H1 (cell line): ENCODE measurements at regions not wholly inside any gene's neighbourhood (a gene's known extent, or its start where the extent isn't known, plus 50 kb on each side); places are given as distances from the start of the nearest gene placed in this dataset.
A peak's percentile ranks its signal among the peaks of the same experiment; 100 is the strongest.

Experiments
- CTCF ChIA-PET: fragments of 300-600 bp; sonication (Branson Sonifier 250); formaldehyde crosslinking; loops from one replicate; lab custom pipeline; 2021; ENCODE audit not compliant: partially characterized antibody; lab: Charles Lee
- POLR2A ChIA-PET: fragments of 300-600 bp; sonication (Branson Sonifier 250); formaldehyde crosslinking; loops from one replicate; lab custom pipeline; 2021; ENCODE audit warnings: inconsistent platforms; ENCODE audit not compliant: partially characterized antibody; lab: Charles Lee
- DNase-seq, 2 experiments: peaks; one replicate each; pipeline versions ENCODE4 v3.0.0 to v3.0.0-alpha.2; 2010 to 2022; ENCODE audit warnings: low spot score in 2 of 2, low read depth in 1 of 2, mixed read lengths in 1 of 2
- FAIRE-seq: peaks from 2 replicates; lab custom pipeline; 2011; peaks lifted over from hg19 to GRCh38; lab: Jason Lieb, UNC
- H2AFZ ChIP-seq: 2 replicates; pipeline ENCODE4 v1.8.1; 2012; ENCODE audit warnings: low read length, inconsistent platforms
- H2AK5ac ChIP-seq: 2 replicates; pipeline ENCODE4 v1.6.1; 2013; ENCODE audit warnings: low read depth, low read length
- H2BK120ac ChIP-seq: replicated peaks from 2 replicates; pipeline ENCODE3; 2013; ENCODE audit warnings: low read depth, low read length, inconsistent platforms
- H2BK12ac ChIP-seq: 2 replicates; pipeline ENCODE4 v1.6.1; 2013; ENCODE audit warnings: low read depth, low read length
- H2BK15ac ChIP-seq: 2 replicates; pipeline ENCODE4 v1.6.1; 2013; ENCODE audit warnings: low read length
- H2BK20ac ChIP-seq: 2 replicates; pipeline ENCODE4 v1.6.1; 2013; ENCODE audit warnings: low read length
- H2BK5ac ChIP-seq: 2 replicates; pipeline ENCODE4 v1.6.1; 2013; ENCODE audit warnings: low read depth, low read length
- H3K14ac ChIP-seq: 2 replicates; pipeline ENCODE4 v1.6.1; 2013; ENCODE audit warnings: inconsistent platforms; ENCODE audit not compliant: insufficient read length
- H3K18ac ChIP-seq: 2 replicates; pipeline ENCODE4 v1.6.1; 2013; ENCODE audit warnings: low read length; ENCODE audit errors: extremely low read depth
- H3K23ac ChIP-seq: 2 replicates; pipeline ENCODE4 v1.6.1; 2013; ENCODE audit warnings: inconsistent platforms; ENCODE audit not compliant: insufficient read length
- H3K23me2 ChIP-seq: 2 replicates; pipeline ENCODE4 v1.6.1; 2013; ENCODE audit warnings: low read depth, low read length
- H3K27ac ChIP-seq: 2 replicates; pipeline ENCODE4 v1.6.1; 2011; ENCODE audit warnings: low read depth, low read length, inconsistent platforms
- H3K27me3 ChIP-seq, 4 experiments: replicated peaks in 1 of 4; 1 replicate in 1 of 4; 2 replicates in 3 of 4; pipeline versions ENCODE4 v1.6.1 to v1.8.1; 2011 to 2013; ENCODE audit warnings: low read length in 3 of 4, mild to moderate bottlenecking in 3 of 4, inconsistent platforms in 2 of 4, mixed read lengths in 2 of 4, moderate library complexity in 1 of 4; ENCODE audit not compliant: control insufficient read depth in 3 of 4, insufficient read depth in 3 of 4; ENCODE audit errors: extremely low read depth in 1 of 4
- H3K36me3 ChIP-seq, 4 experiments: 2 replicates each; pipeline versions ENCODE4 v1.6.1 to v1.8.1; 2011 to 2013; ENCODE audit warnings: mild to moderate bottlenecking in 4 of 4, low read length in 3 of 4, moderate library complexity in 2 of 4, control low read depth in 1 of 4, inconsistent platforms in 1 of 4; ENCODE audit not compliant: insufficient read depth in 4 of 4, control insufficient read depth in 2 of 4
- H3K4ac ChIP-seq: replicated peaks from 2 replicates; pipeline ENCODE3; 2013; ENCODE audit warnings: low read length, low read depth, mixed read lengths, inconsistent platforms; ENCODE audit not compliant: insufficient read length
- H3K4me1 ChIP-seq, 4 experiments: replicated peaks in 1 of 4; 1 replicate in 1 of 4; 2 replicates in 3 of 4; pipeline versions ENCODE4 v1.6.1 to v1.8.1; 2011 to 2013; ENCODE audit warnings: low read length in 3 of 4, inconsistent platforms in 2 of 4, mixed read lengths in 1 of 4; ENCODE audit not compliant: insufficient read depth in 4 of 4, control insufficient read depth in 3 of 4
- H3K4me2 ChIP-seq, 2 experiments: 2 replicates each; pipeline versions ENCODE4 v1.6.1 to v1.8.1; 2011 to 2013; ENCODE audit warnings: low read depth in 2 of 2, low read length in 2 of 2, control low read depth in 1 of 2, inconsistent platforms in 1 of 2, mild to moderate bottlenecking in 1 of 2; ENCODE audit not compliant: insufficient read depth in 1 of 2
- H3K4me3 ChIP-seq, 4 experiments: fragments of 200-600, 300-600 bp in 1 of 4; sonication (generic), shearing (Covaris generic), sonication (Bioruptor Twin) in 1 of 4; 2 replicates each; pipeline versions ENCODE4 v1.5.1 to v1.8.1; 2011 to 2016; ENCODE audit warnings: low read length in 4 of 4, low read depth in 3 of 4, control low read depth in 2 of 4, inconsistent platforms in 2 of 4, mild to moderate bottlenecking in 2 of 4, mixed read lengths in 1 of 4, moderate library complexity in 1 of 4; ENCODE audit not compliant: insufficient read depth in 2 of 4; ENCODE audit errors: extremely low read depth in 1 of 4
- H3K56ac ChIP-seq: replicated peaks from 2 replicates; pipeline ENCODE3; 2013; ENCODE audit warnings: low read depth, mild to moderate bottlenecking, mixed read lengths, low read length, inconsistent platforms; ENCODE audit not compliant: insufficient read length
- H3K79me1 ChIP-seq: 2 replicates; pipeline ENCODE4 v1.6.1; 2013; ENCODE audit warnings: low read depth, low read length, control low read depth
- H3K79me2 ChIP-seq, 2 experiments: 2 replicates each; pipeline versions ENCODE4 v1.6.1 to v1.8.1; 2012 to 2013; ENCODE audit warnings: low read length in 2 of 2, mild to moderate bottlenecking in 2 of 2, inconsistent platforms in 1 of 2; ENCODE audit not compliant: insufficient read depth in 2 of 2, control insufficient read depth in 1 of 2
- H3K9ac ChIP-seq, 4 experiments: replicated peaks in 1 of 4; 1 replicate in 1 of 4; 2 replicates in 3 of 4; pipeline versions ENCODE4 v1.6.1 to v1.8.1; 2011 to 2013; ENCODE audit warnings: low read depth in 3 of 4, low read length in 3 of 4, control low read depth in 2 of 4, mild to moderate bottlenecking in 2 of 4, moderate library complexity in 2 of 4, inconsistent platforms in 1 of 4; ENCODE audit errors: extremely low read depth in 1 of 4
- H3K9me3 ChIP-seq, 2 experiments: 2 replicates each; pipeline versions ENCODE4 v1.6.1 to v1.8.1; 2012 to 2013; ENCODE audit warnings: mild to moderate bottlenecking in 2 of 2, moderate library complexity in 2 of 2, control low read depth in 1 of 2, inconsistent platforms in 1 of 2, low read depth in 1 of 2, low read length in 1 of 2, mixed read lengths in 1 of 2; ENCODE audit not compliant: insufficient read depth in 2 of 2
- H4K20me1 ChIP-seq, 2 experiments: replicated peaks in 1 of 2; 2 replicates each; pipeline versions ENCODE3 to v1.8.1; 2011 to 2013; ENCODE audit warnings: inconsistent platforms in 2 of 2, low read length in 2 of 2, mild to moderate bottlenecking in 1 of 2; ENCODE audit not compliant: insufficient read depth in 2 of 2, control insufficient read depth in 1 of 2
- H4K5ac ChIP-seq: 2 replicates; pipeline ENCODE4 v1.6.1; 2013; ENCODE audit warnings: low read length, low read depth, mixed read lengths, inconsistent platforms; ENCODE audit not compliant: insufficient read length
- H4K8ac ChIP-seq: 2 replicates; pipeline ENCODE4 v1.8.0; 2013; ENCODE audit warnings: mild to moderate bottlenecking, moderate library complexity, low read length, inconsistent platforms; ENCODE audit not compliant: insufficient read depth; ENCODE audit errors: extremely low read depth
- H4K91ac ChIP-seq: replicated peaks from 2 replicates; pipeline ENCODE3; 2013; ENCODE audit warnings: low read length, mixed read lengths, inconsistent platforms; ENCODE audit not compliant: insufficient read length
- HDAC2 ChIP-seq, 2 experiments: fragments of 300-600 bp in 1 of 2; sonication (generic) in 1 of 2; IDR thresholded peaks; 2 replicates each; pipeline ENCODE4 v1.6.1; 2011 to 2012; ENCODE audit warnings: low read depth in 2 of 2, low read length in 2 of 2, mild to moderate bottlenecking in 2 of 2, moderate library complexity in 2 of 2, borderline replicate concordance in 1 of 2, inconsistent platforms in 1 of 2
- TBP ChIP-seq: IDR thresholded peaks from 2 replicates; pipeline ENCODE4 v1.6.1; 2011; ENCODE audit warnings: low read depth, low read length, improper control_type of control experiment
- TEAD4 ChIP-seq: IDR thresholded peaks from 2 replicates; pipeline ENCODE4 v1.6.1; 2012; ENCODE audit warnings: low read depth, low read length, inconsistent platforms, mixed read lengths
- WGBS, 2 experiments: shearing (Covaris generic) in 1 of 2; methylation state at CpG; one replicate each; pipeline versions ENCODE4 v1.1.6 to v1.1.7; 2013 to 2015; ENCODE audit warnings: low lambda C conversion rate in 2 of 2, mixed read lengths in 2 of 2, inconsistent platforms in 1 of 2, low coverage in 1 of 2, missing lambda C conversion rate in 1 of 2; ENCODE audit not compliant: insufficient replicate concordance in 2 of 2, insufficient coverage in 1 of 2, insufficient read length in 1 of 2; ENCODE audit errors: extremely low coverage in 1 of 2, missing lambda C conversion rate in 1 of 2; 5-methylcytosine and 5-hydroxymethylcytosine counted together
- TF ChIP-seq, protein P1 (sequence below): IDR thresholded peaks from 2 replicates; pipeline ENCODE4 v1.6.1; 2011; ENCODE audit warnings: low read length, improper control_type of control experiment
- TF ChIP-seq, protein P2 (sequence below), 3 experiments: IDR thresholded peaks; 1 replicate in 2 of 3; 2 replicates in 1 of 3; pipeline versions ENCODE4 v1.5.1 to v1.6.1; 2011; ENCODE audit warnings: low read length in 3 of 3, mild to moderate bottlenecking in 3 of 3, inconsistent platforms in 2 of 3, low read depth in 1 of 3, moderate library complexity in 1 of 3; ENCODE audit not compliant: insufficient read depth in 1 of 3; ENCODE audit errors: control extremely low read depth in 1 of 3

DNA sequence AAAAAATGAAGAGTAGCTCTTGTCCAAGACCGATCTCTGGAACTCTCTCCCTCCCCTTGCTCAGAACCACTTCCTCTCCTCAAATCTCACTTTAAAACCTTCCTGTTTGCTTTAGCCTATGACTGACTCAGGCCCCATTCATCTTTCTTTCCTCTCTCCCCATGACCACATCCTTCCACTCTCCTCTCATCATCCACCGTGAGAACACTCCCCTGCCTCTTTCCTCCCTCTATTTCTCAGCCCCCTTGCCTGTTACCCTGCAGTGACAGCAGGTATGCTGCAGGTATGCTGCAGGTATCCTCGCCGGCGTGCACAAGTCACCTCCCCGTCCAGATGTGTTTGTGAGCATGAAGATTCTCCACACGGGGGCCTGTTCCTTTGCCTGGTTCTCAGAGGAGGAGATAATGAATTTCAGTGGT is 505.3 kb downstream of the CCDC171 start:
- 76% methylated on average over 7 of the region's 7 CpGs; no CpG with 5 or more reads in 1 of the 2 experiments for WGBS, 2 experiments
- H3K56ac ChIP-seq, result no peak overlapping the region
- H4K20me1 ChIP-seq, result no peaks in the 10 kb centered on the region
- peaks cover 0 to 12% (median 10%) of the 10 kb centered on the region in 4 experiments; a peak in 5 of 7 replicates for H3K4me1 ChIP-seq
- H3K4me3 ChIP-seq, result no peak overlapping the region
- H3K9ac ChIP-seq, result no peak overlapping the region
- no peak overlapping the region for H4K8ac ChIP-seq
- no peak overlapping the region for H3K27ac ChIP-seq
- no peaks in the 10 kb centered on the region for H3K9me3 ChIP-seq
- H3K23ac ChIP-seq, result no peak overlapping the region
- DNase-seq, result no peak
- H2BK15ac ChIP-seq, result no peak overlapping the region
- ChIA-PET POLR2A (no interaction called here), CTCF (interaction anchor here (0.6 to 4.7 kb wide), 5 partner anchors 12 to 1166 kb away, joined by 3 to 19 read pairs (median 3); no protein-coding TSS in a partner anchor)
- no peak overlapping the region for H3K14ac ChIP-seq
- no peak overlapping the region for H2BK12ac ChIP-seq
- TF ChIP-seq, protein P1, sequence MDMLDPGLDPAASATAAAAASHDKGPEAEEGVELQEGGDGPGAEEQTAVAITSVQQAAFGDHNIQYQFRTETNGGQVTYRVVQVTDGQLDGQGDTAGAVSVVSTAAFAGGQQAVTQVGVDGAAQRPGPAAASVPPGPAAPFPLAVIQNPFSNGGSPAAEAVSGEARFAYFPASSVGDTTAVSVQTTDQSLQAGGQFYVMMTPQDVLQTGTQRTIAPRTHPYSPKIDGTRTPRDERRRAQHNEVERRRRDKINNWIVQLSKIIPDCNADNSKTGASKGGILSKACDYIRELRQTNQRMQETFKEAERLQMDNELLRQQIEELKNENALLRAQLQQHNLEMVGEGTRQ, result no peak
- TF ChIP-seq HDAC2 (IDR thresholded peaks at IDR 0.05; ENCODE audit: borderline replicate concordance in 1 of 2, low read depth in 2 of 2, low read length in 2 of 2) (no peak), TBP (no peak), TEAD4 (peak; percentile 71; the same call in 1 of the 2 replicates)
- TF ChIP-seq, protein P2, sequence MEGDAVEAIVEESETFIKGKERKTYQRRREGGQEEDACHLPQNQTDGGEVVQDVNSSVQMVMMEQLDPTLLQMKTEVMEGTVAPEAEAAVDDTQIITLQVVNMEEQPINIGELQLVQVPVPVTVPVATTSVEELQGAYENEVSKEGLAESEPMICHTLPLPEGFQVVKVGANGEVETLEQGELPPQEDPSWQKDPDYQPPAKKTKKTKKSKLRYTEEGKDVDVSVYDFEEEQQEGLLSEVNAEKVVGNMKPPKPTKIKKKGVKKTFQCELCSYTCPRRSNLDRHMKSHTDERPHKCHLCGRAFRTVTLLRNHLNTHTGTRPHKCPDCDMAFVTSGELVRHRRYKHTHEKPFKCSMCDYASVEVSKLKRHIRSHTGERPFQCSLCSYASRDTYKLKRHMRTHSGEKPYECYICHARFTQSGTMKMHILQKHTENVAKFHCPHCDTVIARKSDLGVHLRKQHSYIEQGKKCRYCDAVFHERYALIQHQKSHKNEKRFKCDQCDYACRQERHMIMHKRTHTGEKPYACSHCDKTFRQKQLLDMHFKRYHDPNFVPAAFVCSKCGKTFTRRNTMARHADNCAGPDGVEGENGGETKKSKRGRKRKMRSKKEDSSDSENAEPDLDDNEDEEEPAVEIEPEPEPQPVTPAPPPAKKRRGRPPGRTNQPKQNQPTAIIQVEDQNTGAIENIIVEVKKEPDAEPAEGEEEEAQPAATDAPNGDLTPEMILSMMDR (IDR thresholded peaks at IDR 0.05; ENCODE audit: control extremely low read depth in 1 of 3, insufficient read depth in 1 of 3, low read depth in 1 of 3, low read length in 3 of 3), result peak in 1 of 3 experiments; percentile 2; a peak in 1 of 4 replicates
- no peak overlapping the region for H2BK20ac ChIP-seq
- peak overlapping the region; percentile 35; the same call in 1 of the 2 replicates for H2BK5ac ChIP-seq
- no peak overlapping the region for H3K18ac ChIP-seq
- no peak overlapping the region for H3K4ac ChIP-seq
- no peak overlapping the region for H4K5ac ChIP-seq
- no peaks in the 10 kb centered on the region for H3K36me3 ChIP-seq
- no peak overlapping the region for H2BK120ac ChIP-seq
- H3K23me2 ChIP-seq, result no peaks in the 10 kb centered on the region; the same call in 1 of the 2 replicates
- H3K4me2 ChIP-seq, result no peak overlapping the region
- no peaks in the 10 kb centered on the region for H3K79me1 ChIP-seq
- H3K27me3 ChIP-seq, result no peaks in the 10 kb centered on the region
- H2AK5ac ChIP-seq, result no peak overlapping the region
- no peak for FAIRE-seq
- no peaks in the 10 kb centered on the region for H3K79me2 ChIP-seq
- peak overlapping the region; percentile 70; the same call in 1 of the 2 replicates for H2AFZ ChIP-seq
- peak overlapping the region; percentile 17 for H4K91ac ChIP-seq
